IPS-18a (cell line): ENCODE measurements at regions not wholly inside any gene's neighbourhood (a gene's known extent, or its start where the extent isn't known, plus 50 kb on each side); places are given as distances from the start of the nearest gene placed in this dataset.

ENCODE experiments used
- H3K27ac ChIP-seq: one replicate; pipeline ENCODE4 v1.5.1; 2013; ENCODE audit warnings: low read length
- H3K27me3 ChIP-seq: one replicate; pipeline ENCODE4 v1.6.1; 2013; ENCODE audit warnings: mild to moderate bottlenecking, low read length; ENCODE audit not compliant: control insufficient read depth, insufficient read depth
- H3K36me3 ChIP-seq: one replicate; pipeline ENCODE4 v1.6.1; 2013; ENCODE audit warnings: low read depth, low read length; ENCODE audit not compliant: control insufficient read depth
- H3K4me1 ChIP-seq: one replicate; pipeline ENCODE4 v1.6.1; 2013; ENCODE audit warnings: low read depth, low read length; ENCODE audit not compliant: control insufficient read depth
- H3K4me3 ChIP-seq: one replicate; pipeline ENCODE4 v1.5.1; 2013; ENCODE audit warnings: low read length
- H3K9ac ChIP-seq: one replicate; pipeline ENCODE4 v1.6.1; 2013; ENCODE audit warnings: mild to moderate bottlenecking, low read length, moderate library complexity
- H3K9me3 ChIP-seq: one replicate; pipeline ENCODE4 v1.6.1; 2013; ENCODE audit warnings: low read depth, low read length; ENCODE audit not compliant: control insufficient read depth

- Histone ChIP-seq H3K4me1 (no peaks in the 10 kb centered on the region), H3K9me3 (no peaks in the 10 kb centered on the region), H3K9ac (no peak overlapping the region), H3K4me3 (no peak overlapping the region), H3K36me3 (no peaks in the 10 kb centered on the region), H3K27me3 (no peaks in the 10 kb centered on the region), H3K27ac (no peak overlapping the region)
These were observed 602.6 kb upstream of the VRK2 start for GRCh38 chr2:57443973-57444521.

- H3K27me3 ChIP-seq = no peaks in the 10 kb centered on the region
These were observed 601.7 kb upstream of the VRK2 start for GRCh38 chr2:57444752-57445430.

GRCh38 chr2:57448816-57449215, 597.8 kb upstream of the VRK2 start:
- Histone ChIP-seq H3K4me3 (no peak overlapping the region), H3K27me3 (no peaks in the 10 kb centered on the region), H3K27ac (no peak overlapping the region), H3K9ac (no peak overlapping the region), H3K9me3 (no peaks in the 10 kb centered on the region), H3K36me3 (no peaks in the 10 kb centered on the region), H3K4me1 (no peaks in the 10 kb centered on the region)

More at GRCh38 chr2:57444752-57445430, 601.7 kb upstream of the VRK2 start:
- no peak overlapping the region for H3K9ac ChIP-seq
- H3K27ac ChIP-seq = no peak overlapping the region
- no peak overlapping the region for H3K4me3 ChIP-seq
- H3K4me1 ChIP-seq = no peaks in the 10 kb centered on the region
- no peaks in the 10 kb centered on the region for H3K36me3 ChIP-seq
- no peaks in the 10 kb centered on the region for H3K9me3 ChIP-seq

- Histone ChIP-seq H3K4me1 (no peaks in the 10 kb centered on the region), H3K27me3 (no peaks in the 10 kb centered on the region), H3K36me3 (no peaks in the 10 kb centered on the region), H3K4me3 (no peak overlapping the region), H3K9ac (no peak overlapping the region), H3K9me3 (no peaks in the 10 kb centered on the region), H3K27ac (no peak overlapping the region)
These were observed 596.4 kb upstream of the VRK2 start for GRCh38 chr2:57450170-57450569.

GRCh38 chr2:57452634-57453033, 594.0 kb upstream of the VRK2 start:
- no peak overlapping the region for H3K9ac ChIP-seq
- H3K4me1 ChIP-seq = no peaks in the 10 kb centered on the region
- no peaks in the 10 kb centered on the region for H3K27me3 ChIP-seq
- no peaks in the 10 kb centered on the region for H3K9me3 ChIP-seq
- H3K4me3 ChIP-seq = no peak overlapping the region
- no peak overlapping the region for H3K27ac ChIP-seq
- H3K36me3 ChIP-seq = no peaks in the 10 kb centered on the region

- no peaks in the 10 kb centered on the region for H3K9me3 ChIP-seq
- no peak overlapping the region for H3K9ac ChIP-seq
- no peaks in the 10 kb centered on the region for H3K27me3 ChIP-seq
- no peak overlapping the region for H3K4me3 ChIP-seq
- no peak overlapping the region for H3K27ac ChIP-seq
- H3K36me3 ChIP-seq = no peaks in the 10 kb centered on the region
- H3K4me1 ChIP-seq = no peaks in the 10 kb centered on the region
These were observed 592.7 kb upstream of the VRK2 start for GRCh38 chr2:57453945-57454344.

- Histone ChIP-seq H3K36me3 (no peaks in the 10 kb centered on the region), H3K9ac (no peak overlapping the region), H3K27me3 (no peaks in the 10 kb centered on the region), H3K4me1 (no peaks in the 10 kb centered on the region), H3K4me3 (no peak overlapping the region), H3K9me3 (no peaks in the 10 kb centered on the region), H3K27ac (no peak overlapping the region)
These were observed 586.0 kb upstream of the VRK2 start for GRCh38 chr2:57460396-57461276.

- no peaks in the 10 kb centered on the region for H3K9me3 ChIP-seq
- H3K4me3 ChIP-seq = no peak overlapping the region
- no peaks in the 10 kb centered on the region for H3K4me1 ChIP-seq
- no peak overlapping the region for H3K9ac ChIP-seq
- no peak overlapping the region for H3K27ac ChIP-seq
- H3K36me3 ChIP-seq = no peaks in the 10 kb centered on the region
- no peaks in the 10 kb centered on the region for H3K27me3 ChIP-seq
These were observed 585.0 kb upstream of the VRK2 start for GRCh38 chr2:57461624-57462023.

- Histone ChIP-seq H3K4me1 (no peaks in the 10 kb centered on the region), H3K27me3 (no peaks in the 10 kb centered on the region), H3K36me3 (no peaks in the 10 kb centered on the region), H3K4me3 (no peak overlapping the region), H3K27ac (no peak overlapping the region), H3K9ac (no peak overlapping the region), H3K9me3 (no peaks in the 10 kb centered on the region)
These were observed 581.5 kb upstream of the VRK2 start for GRCh38 chr2:57465067-57465466.

- H3K27ac ChIP-seq = no peak overlapping the region
- no peaks in the 10 kb centered on the region for H3K4me1 ChIP-seq
- no peaks in the 10 kb centered on the region for H3K36me3 ChIP-seq
- no peaks in the 10 kb centered on the region for H3K9me3 ChIP-seq
- no peaks in the 10 kb centered on the region for H3K27me3 ChIP-seq
- no peak overlapping the region for H3K4me3 ChIP-seq
- no peak overlapping the region for H3K9ac ChIP-seq
These were observed 580.6 kb upstream of the VRK2 start for GRCh38 chr2:57465967-57466366.

- no peak overlapping the region for H3K9ac ChIP-seq
- H3K36me3 ChIP-seq = no peaks in the 10 kb centered on the region
- H3K4me3 ChIP-seq = no peak overlapping the region
- H3K4me1 ChIP-seq = no peaks in the 10 kb centered on the region
- no peaks in the 10 kb centered on the region for H3K27me3 ChIP-seq
- no peak overlapping the region for H3K27ac ChIP-seq
- H3K9me3 ChIP-seq = no peaks in the 10 kb centered on the region
These were observed 571.2 kb upstream of the VRK2 start for GRCh38 chr2:57475391-57475790.
